ENCODE measurements at regions not wholly inside any gene's neighbourhood (a gene's known extent, or its start where the extent isn't known, plus 50 kb on each side); places are given as distances from the start of the nearest gene placed in this dataset.

DNA sequence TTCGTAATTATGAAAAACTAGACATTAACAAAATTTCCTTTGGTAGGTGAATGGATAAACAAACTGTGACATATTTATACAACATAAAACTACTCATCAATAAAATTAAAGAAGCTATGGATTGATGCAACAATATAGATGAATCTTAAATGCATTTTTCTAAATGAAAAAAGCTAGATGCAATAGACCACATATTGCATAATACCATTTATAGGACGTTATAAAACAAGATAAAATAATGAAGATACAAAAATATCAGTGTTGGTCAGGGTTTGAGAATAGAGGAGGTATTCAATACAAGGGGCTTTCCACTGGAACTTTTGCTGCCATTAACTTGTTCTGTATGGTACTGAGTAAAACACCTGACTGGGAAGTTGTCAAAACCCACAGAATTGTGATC is 314.4 kb downstream of the GRB14 start:
- Histone ChIP-seq H3K27ac (ENCODE audit: low read depth, low read length, severe bottlenecking) (no peak overlapping the region), H3K36me3 (ENCODE audit: control insufficient read depth, insufficient read depth, low read length) (no peaks in the 10 kb centered on the region), H3K4me3 (ENCODE audit: extremely low read depth, insufficient read depth, low read length, poor library complexity, severe bottlenecking) (no peak overlapping the region), H3K4me1 (ENCODE audit: control insufficient read depth, insufficient read depth, low read length, poor library complexity, severe bottlenecking) (no peaks in the 10 kb centered on the region), H3K9me3 (ENCODE audit: control insufficient read depth, low read length) (no peaks in the 10 kb centered on the region)
- no CpG with 5 or more reads among the region's 2 CpGs for WGBS, 2 experiments (ENCODE audit: insufficient coverage in 2 of 2)

DNA sequence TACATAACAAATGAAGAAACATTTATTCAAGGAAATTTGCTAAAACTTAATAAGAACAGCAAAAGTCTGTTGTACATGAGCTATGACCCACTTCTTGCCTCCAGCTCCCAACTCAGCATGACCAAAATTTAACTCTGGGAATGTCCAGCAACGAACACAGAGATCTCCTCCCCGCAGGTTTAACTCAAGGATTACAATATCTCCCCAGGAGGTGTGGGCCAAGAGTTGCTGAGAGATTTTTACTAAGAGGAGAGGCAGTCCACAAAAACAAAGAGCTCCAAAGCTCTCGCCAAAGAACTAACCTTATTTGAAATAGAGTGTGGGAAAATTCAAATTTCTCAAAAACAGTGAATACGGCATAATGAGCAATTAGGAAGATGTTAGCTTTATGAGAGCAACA is 318.5 kb downstream of the GRB14 start:
- Histone ChIP-seq H3K9me3 (ENCODE audit: control insufficient read depth, low read length) (no peaks in the 10 kb centered on the region), H3K36me3 (ENCODE audit: control insufficient read depth, insufficient read depth, low read length) (no peaks in the 10 kb centered on the region), H3K4me3 (ENCODE audit: extremely low read depth, insufficient read depth, low read length, poor library complexity, severe bottlenecking) (no peak overlapping the region), H3K4me1 (ENCODE audit: control insufficient read depth, insufficient read depth, low read length, poor library complexity, severe bottlenecking) (no peaks in the 10 kb centered on the region), H3K27ac (ENCODE audit: low read depth, low read length, severe bottlenecking) (no peak overlapping the region)
- WGBS, 2 experiments (ENCODE audit: insufficient coverage in 2 of 2), result 49 to 65% methylated on average over 2 of the region's 4 CpGs

DNA sequence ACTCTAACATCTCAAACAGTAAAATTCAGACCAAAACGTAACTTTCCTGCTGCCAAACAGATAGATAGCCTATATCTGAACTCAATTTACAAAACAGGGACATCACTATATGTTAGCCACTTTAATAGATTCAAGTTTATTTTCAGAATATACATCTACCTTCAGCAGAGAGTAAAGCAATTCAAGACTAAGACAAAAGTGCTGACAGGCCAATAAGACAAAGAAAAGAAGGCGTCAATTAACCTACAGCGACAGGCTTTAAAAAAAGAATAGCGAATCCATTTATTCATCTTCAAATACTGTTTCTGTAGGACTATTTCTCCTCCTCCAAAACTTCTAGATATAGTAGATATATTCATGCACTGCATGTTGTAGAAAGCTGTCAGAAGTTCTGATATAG is 333.0 kb downstream of the GRB14 start:
- Histone ChIP-seq H3K27ac (ENCODE audit: low read depth, low read length, severe bottlenecking) (no peak overlapping the region), H3K4me3 (ENCODE audit: extremely low read depth, insufficient read depth, low read length, poor library complexity, severe bottlenecking) (no peak overlapping the region), H3K9me3 (ENCODE audit: control insufficient read depth, low read length) (no peaks in the 10 kb centered on the region), H3K4me1 (ENCODE audit: control insufficient read depth, insufficient read depth, low read length, poor library complexity, severe bottlenecking) (no peaks in the 10 kb centered on the region), H3K36me3 (ENCODE audit: control insufficient read depth, insufficient read depth, low read length) (no peaks in the 10 kb centered on the region)
- WGBS, 2 experiments (ENCODE audit: insufficient coverage in 2 of 2), result 70 to 83% methylated on average over 1 of the region's 4 CpGs

DNA sequence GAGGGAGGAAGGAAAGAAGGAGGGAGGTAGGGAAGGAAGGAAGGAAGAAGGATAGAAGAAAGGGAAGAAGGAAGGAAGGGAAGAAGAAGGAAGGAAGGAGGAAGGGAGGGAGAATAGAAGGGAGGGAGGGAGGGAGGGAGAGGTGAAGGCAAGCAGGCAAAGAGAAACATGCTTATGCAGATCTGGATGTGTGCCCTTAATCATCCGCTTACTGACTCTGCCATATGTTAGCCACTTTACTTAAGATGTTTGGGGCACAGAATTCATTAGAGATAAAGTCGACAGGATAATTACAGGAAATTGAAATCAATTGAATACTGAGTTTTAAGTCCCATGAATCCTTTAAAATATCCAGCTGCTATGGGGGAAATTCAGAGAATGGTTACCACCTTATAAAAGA is 334.2 kb downstream of the GRB14 start:
- H3K9me3 ChIP-seq (ENCODE audit: control insufficient read depth, low read length), result no peaks in the 10 kb centered on the region
- no peaks in the 10 kb centered on the region for H3K36me3 ChIP-seq (ENCODE audit: control insufficient read depth, insufficient read depth, low read length)
- no peaks in the 10 kb centered on the region for H3K4me1 ChIP-seq (ENCODE audit: control insufficient read depth, insufficient read depth, low read length, poor library complexity, severe bottlenecking)
- WGBS, 2 experiments (ENCODE audit: insufficient coverage in 2 of 2), result 83% methylated on average over 1 of the region's 2 CpGs; no CpG with 5 or more reads in 1 of the 2 experiments
- H3K27ac ChIP-seq (ENCODE audit: low read depth, low read length, severe bottlenecking), result no peak overlapping the region
- no peak overlapping the region for H3K4me3 ChIP-seq (ENCODE audit: extremely low read depth, insufficient read depth, low read length, poor library complexity, severe bottlenecking)

DNA sequence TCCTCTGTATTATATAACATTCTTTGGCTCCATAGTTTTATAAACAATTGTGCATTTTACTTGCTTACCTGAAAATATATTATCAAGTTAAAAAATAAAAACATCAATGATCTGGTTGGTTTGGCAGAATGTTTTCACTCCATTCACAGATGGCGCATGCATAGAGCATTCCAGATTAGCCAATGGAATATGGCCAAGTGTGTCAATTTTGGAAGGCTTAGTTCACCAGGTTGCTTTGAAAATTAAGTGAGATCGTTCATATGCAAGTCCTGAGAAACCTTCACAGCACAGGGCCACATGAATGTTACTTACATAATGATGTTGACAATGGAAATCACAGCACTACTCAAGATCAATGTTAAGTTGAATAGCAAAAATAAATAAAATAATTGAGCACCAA is 335.7 kb downstream of the GRB14 start:
- WGBS, 2 experiments (ENCODE audit: insufficient coverage in 2 of 2), result 83 to 100% methylated on average over 1 of the region's 2 CpGs
- H3K4me3 ChIP-seq (ENCODE audit: extremely low read depth, insufficient read depth, low read length, poor library complexity, severe bottlenecking), result no peak overlapping the region
- no peak overlapping the region for H3K27ac ChIP-seq (ENCODE audit: low read depth, low read length, severe bottlenecking)
- no peaks in the 10 kb centered on the region for H3K9me3 ChIP-seq (ENCODE audit: control insufficient read depth, low read length)
- no peaks in the 10 kb centered on the region for H3K4me1 ChIP-seq (ENCODE audit: control insufficient read depth, insufficient read depth, low read length, poor library complexity, severe bottlenecking)
- no peaks in the 10 kb centered on the region for H3K36me3 ChIP-seq (ENCODE audit: control insufficient read depth, insufficient read depth, low read length)

DNA sequence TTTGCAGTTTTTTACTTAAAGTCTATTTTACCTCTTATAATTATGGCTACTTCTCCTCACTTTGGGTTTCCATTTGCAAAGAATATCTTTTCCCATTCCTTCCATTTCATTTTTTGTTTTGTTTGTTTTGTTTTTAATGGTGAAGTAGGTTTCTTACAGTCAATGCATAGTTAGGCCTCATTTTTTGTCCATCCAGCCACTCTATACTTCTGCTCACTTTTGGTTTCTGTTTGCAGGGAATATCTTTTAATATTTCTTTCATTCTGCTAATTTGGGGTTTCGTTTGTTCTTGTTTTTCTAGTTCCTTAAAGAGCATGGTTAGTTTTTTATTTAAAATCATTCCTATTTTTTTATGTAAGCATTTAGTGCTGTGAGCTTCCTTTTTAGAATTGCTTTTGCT is 339.4 kb downstream of the GRB14 start:
- H3K27ac ChIP-seq (ENCODE audit: low read depth, low read length, severe bottlenecking), result no peak overlapping the region
- H3K4me1 ChIP-seq (ENCODE audit: control insufficient read depth, insufficient read depth, low read length, poor library complexity, severe bottlenecking), result no peaks in the 10 kb centered on the region
- no peak overlapping the region for H3K4me3 ChIP-seq (ENCODE audit: extremely low read depth, insufficient read depth, low read length, poor library complexity, severe bottlenecking)
- no peaks in the 10 kb centered on the region for H3K36me3 ChIP-seq (ENCODE audit: control insufficient read depth, insufficient read depth, low read length)
- WGBS, 2 experiments (ENCODE audit: insufficient coverage in 2 of 2), result no CpG with 5 or more reads among the region's 1 CpG
- no peaks in the 10 kb centered on the region for H3K9me3 ChIP-seq (ENCODE audit: control insufficient read depth, low read length)

DNA sequence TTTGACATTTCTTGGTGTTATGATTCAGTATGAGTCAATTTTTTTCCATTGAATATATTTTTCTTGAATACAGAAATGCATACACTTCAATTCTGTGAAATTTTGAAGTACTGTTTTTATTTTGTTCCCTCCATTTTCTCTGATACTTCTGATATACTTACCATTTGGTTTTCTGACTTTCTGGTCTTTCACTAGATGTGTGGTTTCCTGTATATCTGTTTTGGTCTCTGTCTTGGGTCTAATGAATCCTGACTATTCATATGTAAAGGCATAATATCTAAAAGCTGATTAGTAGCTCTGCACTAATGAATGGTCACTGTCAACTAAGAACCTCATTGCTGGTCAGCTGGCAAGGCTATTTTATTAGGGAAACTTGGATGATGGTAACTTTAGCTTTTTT is 345.6 kb downstream of the GRB14 start:
- Histone ChIP-seq H3K4me1 (ENCODE audit: control insufficient read depth, insufficient read depth, low read length, poor library complexity, severe bottlenecking) (no peaks in the 10 kb centered on the region), H3K27ac (ENCODE audit: low read depth, low read length, severe bottlenecking) (no peak overlapping the region), H3K9me3 (ENCODE audit: control insufficient read depth, low read length) (no peaks in the 10 kb centered on the region), H3K4me3 (ENCODE audit: extremely low read depth, insufficient read depth, low read length, poor library complexity, severe bottlenecking) (no peak overlapping the region), H3K36me3 (ENCODE audit: control insufficient read depth, insufficient read depth, low read length) (no peaks in the 10 kb centered on the region)

DNA sequence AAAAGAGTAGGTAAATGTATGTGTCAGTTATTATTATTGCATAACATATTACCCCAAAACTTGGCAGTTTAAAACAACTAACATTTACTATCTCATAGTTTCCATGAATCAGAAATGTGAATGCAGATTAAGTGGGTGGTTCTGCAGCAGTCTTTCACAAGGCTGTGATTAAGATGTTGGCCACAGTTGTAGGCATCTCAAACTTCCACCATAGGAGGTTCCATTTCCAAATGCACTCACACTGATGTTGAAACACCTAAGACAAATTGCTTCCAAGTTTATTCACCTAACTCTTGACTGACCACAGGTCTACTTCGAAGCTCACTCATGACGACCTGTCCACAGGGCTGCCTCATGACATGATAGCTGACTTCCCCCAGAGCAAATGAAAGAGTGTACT is 360.8 kb downstream of the GRB14 start:
- no peak overlapping the region for H3K27ac ChIP-seq (ENCODE audit: low read depth, low read length, severe bottlenecking)
- WGBS, 2 experiments (ENCODE audit: insufficient coverage in 2 of 2), result 75 to 79% methylated on average over 2 of the region's 2 CpGs
- H3K36me3 ChIP-seq (ENCODE audit: control insufficient read depth, insufficient read depth, low read length), result no peaks in the 10 kb centered on the region
- H3K4me3 ChIP-seq (ENCODE audit: extremely low read depth, insufficient read depth, low read length, poor library complexity, severe bottlenecking), result no peak overlapping the region
- H3K4me1 ChIP-seq (ENCODE audit: control insufficient read depth, insufficient read depth, low read length, poor library complexity, severe bottlenecking), result no peaks in the 10 kb centered on the region
- H3K9me3 ChIP-seq (ENCODE audit: control insufficient read depth, low read length), result no peaks in the 10 kb centered on the region

DNA sequence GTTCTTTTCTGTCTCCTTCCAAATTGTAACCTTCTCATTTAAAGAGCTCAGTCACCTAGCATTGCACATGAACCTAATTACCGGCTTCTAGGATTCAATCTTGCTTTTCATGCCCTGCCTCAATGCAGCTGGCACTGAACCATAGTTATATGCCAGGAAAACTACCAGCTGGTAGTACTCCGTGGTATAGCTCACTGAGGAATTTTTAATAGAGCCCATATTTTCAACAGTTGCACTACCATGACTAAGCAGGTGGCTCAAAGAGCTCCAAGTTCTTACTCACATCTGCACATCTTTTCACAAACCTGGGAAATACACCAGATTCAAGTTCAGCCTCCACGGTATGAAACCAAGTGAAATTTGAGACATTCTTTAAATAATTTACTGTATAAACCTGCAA is 363.5 kb downstream of the GRB14 start:
- no peaks in the 10 kb centered on the region for H3K36me3 ChIP-seq (ENCODE audit: control insufficient read depth, insufficient read depth, low read length)
- WGBS, 2 experiments (ENCODE audit: insufficient coverage in 2 of 2), result 84 to 100% methylated on average over 2 of the region's 3 CpGs

DNA sequence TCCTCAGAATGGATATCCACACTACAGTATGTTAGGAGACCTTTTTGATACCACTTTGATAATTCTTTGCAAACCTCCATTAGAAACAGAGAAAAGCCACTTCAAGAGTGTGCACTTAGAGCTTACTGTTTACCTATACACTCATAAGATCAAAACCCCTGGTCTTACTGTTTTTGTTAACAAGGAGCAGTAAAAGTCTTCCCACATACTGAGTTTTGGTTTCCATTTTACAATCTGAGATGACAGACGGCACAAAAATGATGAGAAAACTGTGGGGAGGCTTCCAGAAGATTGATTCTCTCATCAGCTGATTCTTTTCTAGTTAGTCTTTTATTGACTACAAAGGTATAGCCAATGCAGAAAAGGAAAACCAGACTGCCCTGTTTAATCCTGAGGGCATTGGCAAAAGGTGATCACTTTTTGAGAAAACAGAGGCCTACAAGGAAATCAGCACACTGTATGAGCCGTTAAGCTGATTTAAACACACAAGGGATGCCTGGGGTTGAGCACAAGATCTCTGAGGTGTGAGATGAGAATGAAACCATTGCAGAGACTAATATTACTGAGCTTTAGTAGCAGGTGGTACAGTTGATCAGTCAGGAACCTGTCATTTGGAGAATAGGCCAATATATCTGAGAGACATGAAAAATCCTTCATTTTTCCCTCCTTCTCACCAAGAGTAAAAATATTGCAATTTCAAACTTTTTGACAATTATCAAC is 368.6 kb downstream of the GRB14 start:
- no peak overlapping the region for H3K27ac ChIP-seq (ENCODE audit: low read depth, low read length, severe bottlenecking)
- no peak overlapping the region for H3K4me3 ChIP-seq (ENCODE audit: extremely low read depth, insufficient read depth, low read length, poor library complexity, severe bottlenecking)

More for the DNA sequence above, 363.5 kb downstream of the GRB14 start:
- Histone ChIP-seq H3K4me1 (ENCODE audit: control insufficient read depth, insufficient read depth, low read length, poor library complexity, severe bottlenecking) (no peaks in the 10 kb centered on the region), H3K9me3 (ENCODE audit: control insufficient read depth, low read length) (no peaks in the 10 kb centered on the region), H3K27ac (ENCODE audit: low read depth, low read length, severe bottlenecking) (no peak overlapping the region), H3K4me3 (ENCODE audit: extremely low read depth, insufficient read depth, low read length, poor library complexity, severe bottlenecking) (no peak overlapping the region)

DNA sequence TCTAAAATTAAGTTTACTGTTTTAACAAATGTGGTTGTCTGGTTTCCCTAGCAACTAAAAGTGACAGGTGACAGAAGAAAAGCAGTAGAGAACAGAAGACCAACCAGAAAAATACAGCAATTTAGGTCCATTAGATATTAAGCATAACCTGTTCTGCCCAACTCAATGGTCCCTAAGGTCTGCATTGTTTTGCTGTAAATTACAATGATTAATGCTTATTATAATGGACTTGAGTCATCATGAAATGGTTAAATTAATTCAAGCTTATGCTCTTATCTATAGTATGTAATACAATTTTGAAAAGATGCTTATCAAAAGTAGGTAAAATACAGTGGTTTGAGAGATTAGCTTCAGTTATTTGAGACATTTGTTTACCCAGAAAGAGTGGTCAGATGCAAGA is 378.0 kb downstream of the GRB14 start:
- no peak overlapping the region for H3K4me3 ChIP-seq (ENCODE audit: extremely low read depth, insufficient read depth, low read length, poor library complexity, severe bottlenecking)
- no peaks in the 10 kb centered on the region for H3K9me3 ChIP-seq (ENCODE audit: control insufficient read depth, low read length)
- no peak overlapping the region for H3K27ac ChIP-seq (ENCODE audit: low read depth, low read length, severe bottlenecking)
- H3K36me3 ChIP-seq (ENCODE audit: control insufficient read depth, insufficient read depth, low read length), result no peaks in the 10 kb centered on the region
- no peaks in the 10 kb centered on the region for H3K4me1 ChIP-seq (ENCODE audit: control insufficient read depth, insufficient read depth, low read length, poor library complexity, severe bottlenecking)

More for the DNA sequence above, 368.6 kb downstream of the GRB14 start:
- 67 to 100% methylated on average over 1 to 2 of the region's 2 CpGs for WGBS, 2 experiments (ENCODE audit: insufficient coverage in 2 of 2)
- Histone ChIP-seq H3K4me1 (ENCODE audit: control insufficient read depth, insufficient read depth, low read length, poor library complexity, severe bottlenecking) (no peaks in the 10 kb centered on the region), H3K9me3 (ENCODE audit: control insufficient read depth, low read length) (no peaks in the 10 kb centered on the region), H3K36me3 (ENCODE audit: control insufficient read depth, insufficient read depth, low read length) (no peaks in the 10 kb centered on the region)

All from mesodermal cell (in vitro differentiated cells).